ENCODE measurements at regions not wholly inside any gene's neighbourhood (a gene's known extent, or its start where the extent isn't known, plus 50 kb on each side); places are given as distances from the start of the nearest gene placed in this dataset.

- TF ChIP-seq POLR2A (IDR thresholded peaks at IDR 0.05) (no peak), CTCF (IDR thresholded peaks at IDR 0.05) (no peak), EP300 (IDR thresholded peaks at IDR 0.05) (peak in 1 of 2 donors; percentile 8)
Measured at GRCh38 chr21:35635261-35635660, 425.1 kb downstream of the SETD4 start.

All from tibial nerve (tissue), 4 donors.